Spleen (tissue), 11 donors: ENCODE measurements at regions not wholly inside any gene's neighbourhood (a gene's known extent, or its start where the extent isn't known, plus 50 kb on each side); places are given as distances from the start of the nearest gene placed in this dataset.

ENCODE experiments used
- DNase-seq: peaks from one replicate; pipeline ENCODE4 v3.0.0-alpha.2; 2020
- H3K27ac ChIP-seq, 8 donors: fragments of 200-600 bp; sonication (generic) in 7 of 8; 1 replicate in 4 of 8; 2 replicates in 4 of 8; pipeline versions ENCODE4 v1.5.0 to v1.8.0; 2016 to 2021; ENCODE audit warnings: inconsistent platforms in 4 of 8, mild to moderate bottlenecking in 4 of 8, moderate library complexity in 1 of 8
- H3K27me3 ChIP-seq, 7 donors: fragments of 200-600 bp; sonication (generic) in 6 of 7; replicated peaks in 1 of 7; 1 replicate in 4 of 7; 2 replicates in 3 of 7; pipeline versions ENCODE4 v1.5.0 to v1.8.0; 2016 to 2021; ENCODE audit warnings: inconsistent platforms in 3 of 7, mild to moderate bottlenecking in 1 of 7
- H3K36me3 ChIP-seq, 6 donors: fragments of 200-600 bp; sonication (generic) in 5 of 6; 1 replicate in 4 of 6; 2 replicates in 2 of 6; pipeline versions ENCODE4 v1.5.0 to v1.8.0; 2016 to 2021; ENCODE audit warnings: inconsistent platforms in 2 of 6
- H3K4me1 ChIP-seq, 6 donors: fragments of 200-600 bp; sonication (generic) in 5 of 6; 1 replicate in 3 of 6; 2 replicates in 3 of 6; pipeline versions ENCODE4 v1.5.0 to v1.8.0; 2016 to 2021; ENCODE audit warnings: inconsistent platforms in 3 of 6
- H3K4me3 ChIP-seq, 8 donors: fragments of 200-600 bp; sonication (generic) in 7 of 8; 1 replicate in 4 of 8; 2 replicates in 4 of 8; pipeline versions ENCODE4 v1.5.0 to v1.8.0; 2016 to 2021; ENCODE audit warnings: inconsistent platforms in 4 of 8, mild to moderate bottlenecking in 4 of 8, moderate library complexity in 2 of 8
- H3K9me3 ChIP-seq, 8 donors: fragments of 200-600 bp; sonication (generic) in 7 of 8; 1 replicate in 4 of 8; 2 replicates in 4 of 8; pipeline versions ENCODE4 v1.5.0 to v1.8.0; 2016 to 2021; ENCODE audit warnings: inconsistent platforms in 4 of 8
- CTCF ChIP-seq, 11 experiments: fragments of 200-600 bp in 7 of 11; fragments of 450-650 bp in 4 of 11; sonication (generic) in 4 of 11; IDR thresholded peaks in 8 of 11; conservative IDR thresholded peaks in 3 of 11; 1 replicate in 7 of 11; 2 replicates in 4 of 11; pipeline versions ENCODE4 v1.4.0 to v1.8.0; 2016 to 2021; ENCODE audit warnings: antibody characterized with exemption in 11 of 11, inconsistent platforms in 4 of 11, mild to moderate bottlenecking in 1 of 11
- POLR2A ChIP-seq, 3 donors: fragments of 450-650 bp; IDR thresholded peaks; one replicate each; pipeline ENCODE4 v1.5.1; 2017; ENCODE audit warnings: antibody characterized with exemption in 3 of 3, mild to moderate bottlenecking in 1 of 3
- POLR2AphosphoS5 ChIP-seq, 3 donors: sonication (generic); formaldehyde crosslinking; IDR thresholded peaks; one replicate each; pipeline ENCODE4 v1.5.1; 2017; ENCODE audit warnings: antibody characterized with exemption in 3 of 3
- WGBS, 5 donors: extraction: QIAGEN DNeasy Blood & Tissue Kit in 3 of 5; methylation state at CpG; one replicate each; pipeline versions ENCODE4 v1.1.5 to v1.1.7; 2013 to 2018; 5-methylcytosine and 5-hydroxymethylcytosine counted together
- intact Hi-C: fragments of 100-400 bp; cut with DNase I; formaldehyde crosslinking; loops from one replicate; pipeline ENCODE4 v1.15.0; 2023; ENCODE audit warnings: low total_unique reads
- donor health status: healthy with polysubstance abuse.
- donor health status: DM: no; HTN: no; CAD: no; lungs with moderate emphysema.
- donor health status: DM: no; HTN: no; CAD: no.
- donor health status: Bipolar disorder and iron deficiency.
- donor health status: healthy.
- donor health status: DM: no; HTN: no; CAD: no.
- donor health status: DM: yes; HTN: yes; CAD: no.

- 37 to 81% (median 63%) methylated on average over 1 of the region's 1 CpG for WGBS, 5 donors
Observed at GRCh38 chr10:65846541-65846940, 1079.3 kb upstream of the LRRTM3 start.

GRCh38 chr10:65846949-65847348 is 1078.9 kb upstream of the LRRTM3 start:
- Histone ChIP-seq H3K4me3 (no peak overlapping the region), H3K4me1 (no peaks in the 10 kb centered on the region), H3K9me3 (peaks cover 0 to 4% (median 0%) of the 10 kb centered on the region in 8 donors), H3K27ac (no peak overlapping the region), H3K36me3 (no peaks in the 10 kb centered on the region), H3K27me3 (no peaks in the 10 kb centered on the region)
- no peak for DNase-seq
- WGBS, 5 donors, result 28 to 65% (median 55%) methylated on average over 4 of the region's 4 CpGs
- intact Hi-C loops, result no loop called here
- TF ChIP-seq POLR2AphosphoS5 (IDR thresholded peaks at IDR 0.05) (no peak), CTCF (IDR thresholded peaks at IDR 0.05 in 8 of 11, conservative IDR thresholded peaks at IDR 0.05 in 3 of 11) (no peak), POLR2A (IDR thresholded peaks at IDR 0.05) (no peak)

More at GRCh38 chr10:65846541-65846940, 1079.3 kb upstream of the LRRTM3 start:
- no peak for DNase-seq
- Histone ChIP-seq H3K36me3 (no peaks in the 10 kb centered on the region), H3K4me1 (no peaks in the 10 kb centered on the region), H3K27me3 (no peaks in the 10 kb centered on the region), H3K27ac (no peak overlapping the region), H3K4me3 (no peak overlapping the region), H3K9me3 (peaks cover 0 to 4% (median 0%) of the 10 kb centered on the region in 8 donors)
- TF ChIP-seq POLR2AphosphoS5 (IDR thresholded peaks at IDR 0.05) (no peak), CTCF (IDR thresholded peaks at IDR 0.05 in 8 of 11, conservative IDR thresholded peaks at IDR 0.05 in 3 of 11) (no peak), POLR2A (IDR thresholded peaks at IDR 0.05) (no peak)
- intact Hi-C loops, result no loop called here

GRCh38 chr10:65847436-65848230 is 1078.2 kb upstream of the LRRTM3 start:
- no peak overlapping the region for H3K27ac ChIP-seq
- H3K4me3 ChIP-seq, result no peak overlapping the region
- 64 to 79% (median 70%) methylated on average over 3 of the region's 3 CpGs for WGBS, 5 donors
- no peaks in the 10 kb centered on the region for H3K27me3 ChIP-seq
- no peaks in the 10 kb centered on the region for H3K4me1 ChIP-seq
- H3K36me3 ChIP-seq, result no peaks in the 10 kb centered on the region
- H3K9me3 ChIP-seq, result peaks cover 0 to 4% (median 0%) of the 10 kb centered on the region in 8 donors
- intact Hi-C loops, result no loop called here
- DNase-seq, result no peak
- no peak for TF ChIP-seq POLR2AphosphoS5 (IDR thresholded peaks at IDR 0.05)
- TF ChIP-seq POLR2A (IDR thresholded peaks at IDR 0.05), result no peak
- TF ChIP-seq CTCF (IDR thresholded peaks at IDR 0.05 in 8 of 11, conservative IDR thresholded peaks at IDR 0.05 in 3 of 11), result no peak

- TF ChIP-seq POLR2A (IDR thresholded peaks at IDR 0.05) (no peak), CTCF (IDR thresholded peaks at IDR 0.05 in 8 of 11, conservative IDR thresholded peaks at IDR 0.05 in 3 of 11) (no peak), POLR2AphosphoS5 (IDR thresholded peaks at IDR 0.05) (no peak)
- H3K27me3 ChIP-seq, result no peaks in the 10 kb centered on the region
- no peaks in the 10 kb centered on the region for H3K4me1 ChIP-seq
- WGBS, 5 donors, result 82 to 97% (median 88%) methylated on average over 2 of the region's 2 CpGs
- intact Hi-C loops, result no loop called here
- H3K4me3 ChIP-seq, result no peak overlapping the region
- no peak overlapping the region for H3K27ac ChIP-seq
- no peaks in the 10 kb centered on the region for H3K36me3 ChIP-seq
- no peak for DNase-seq
- no peaks in the 10 kb centered on the region for H3K9me3 ChIP-seq
Observed at GRCh38 chr10:65858841-65859240, 1067.0 kb upstream of the LRRTM3 start.
